Cardiac fibroblast (primary cell): ENCODE measurements at regions not wholly inside any gene's neighbourhood (a gene's known extent, or its start where the extent isn't known, plus 50 kb on each side); places are given as distances from the start of the nearest gene placed in this dataset.

Experiments used
- DNase-seq, 2 donors: peaks; one replicate each; pipeline versions ENCODE4 v3.0.0 to v3.0.0-alpha.2; 2010; ENCODE audit warnings: low read depth in 2 of 2
- H3K4me3 ChIP-seq, 2 donors: replicated peaks in 1 of 2; 1 replicate in 1 of 2; 2 replicates in 1 of 2; pipeline ENCODE4 v1.5.1; 2011; ENCODE audit warnings: low read depth in 2 of 2, low read length in 2 of 2, mild to moderate bottlenecking in 2 of 2, moderate library complexity in 1 of 2
- TF ChIP-seq, protein P1 (sequence below): IDR thresholded peaks from one replicate; pipeline ENCODE4 v1.5.1; 2011; ENCODE audit warnings: low read depth, mild to moderate bottlenecking, low read length, inconsistent platforms

DNA sequence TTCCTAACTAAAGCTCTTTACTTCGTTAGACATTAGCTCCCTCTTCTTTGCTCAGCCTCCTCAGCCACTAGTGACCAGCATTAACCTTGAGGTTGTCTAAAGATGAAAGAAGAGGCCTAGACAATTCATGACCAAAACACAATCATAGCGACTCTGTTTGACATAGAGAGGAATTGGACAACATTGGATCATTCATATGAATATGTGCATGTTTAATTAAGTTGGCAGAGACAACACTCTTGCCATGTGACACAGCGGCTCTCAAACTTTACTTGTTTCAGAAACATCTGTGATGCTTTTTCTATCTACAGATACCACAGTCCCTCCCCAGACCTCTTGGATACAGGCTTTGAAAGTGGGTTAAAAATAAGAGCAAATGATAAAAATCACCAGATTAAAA, 81.7 kb downstream of the LINC00237 start:
- no peak overlapping the region for H3K4me3 ChIP-seq
- TF ChIP-seq, protein P1, sequence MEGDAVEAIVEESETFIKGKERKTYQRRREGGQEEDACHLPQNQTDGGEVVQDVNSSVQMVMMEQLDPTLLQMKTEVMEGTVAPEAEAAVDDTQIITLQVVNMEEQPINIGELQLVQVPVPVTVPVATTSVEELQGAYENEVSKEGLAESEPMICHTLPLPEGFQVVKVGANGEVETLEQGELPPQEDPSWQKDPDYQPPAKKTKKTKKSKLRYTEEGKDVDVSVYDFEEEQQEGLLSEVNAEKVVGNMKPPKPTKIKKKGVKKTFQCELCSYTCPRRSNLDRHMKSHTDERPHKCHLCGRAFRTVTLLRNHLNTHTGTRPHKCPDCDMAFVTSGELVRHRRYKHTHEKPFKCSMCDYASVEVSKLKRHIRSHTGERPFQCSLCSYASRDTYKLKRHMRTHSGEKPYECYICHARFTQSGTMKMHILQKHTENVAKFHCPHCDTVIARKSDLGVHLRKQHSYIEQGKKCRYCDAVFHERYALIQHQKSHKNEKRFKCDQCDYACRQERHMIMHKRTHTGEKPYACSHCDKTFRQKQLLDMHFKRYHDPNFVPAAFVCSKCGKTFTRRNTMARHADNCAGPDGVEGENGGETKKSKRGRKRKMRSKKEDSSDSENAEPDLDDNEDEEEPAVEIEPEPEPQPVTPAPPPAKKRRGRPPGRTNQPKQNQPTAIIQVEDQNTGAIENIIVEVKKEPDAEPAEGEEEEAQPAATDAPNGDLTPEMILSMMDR = no peak
- DNase-seq = no peak

GRCh38 chr20:21022925-21023324, 83.2 kb downstream of the LINC00237 start:
- no peak for DNase-seq
- H3K4me3 ChIP-seq = no peak overlapping the region
- TF ChIP-seq, protein P1 = no peak

DNA sequence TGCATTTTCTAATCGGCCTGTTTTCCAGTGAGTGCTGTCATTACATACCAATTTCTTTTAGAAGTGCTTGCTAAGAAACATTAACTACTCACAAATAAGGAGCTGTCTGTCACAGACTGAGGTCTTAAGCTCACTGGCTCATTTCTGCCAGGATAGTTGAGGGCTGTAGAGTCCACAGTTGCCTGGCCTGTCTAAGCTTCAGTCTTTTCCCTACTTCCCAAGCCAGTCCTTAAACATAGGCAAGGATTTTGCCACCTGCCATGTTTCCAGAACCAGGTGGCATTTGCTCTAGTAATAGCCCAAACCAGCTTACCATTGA, 84.7 kb downstream of the LINC00237 start:
- TF ChIP-seq, protein P1 = no peak
- H3K4me3 ChIP-seq = no peak overlapping the region
- DNase-seq = no peak

DNA sequence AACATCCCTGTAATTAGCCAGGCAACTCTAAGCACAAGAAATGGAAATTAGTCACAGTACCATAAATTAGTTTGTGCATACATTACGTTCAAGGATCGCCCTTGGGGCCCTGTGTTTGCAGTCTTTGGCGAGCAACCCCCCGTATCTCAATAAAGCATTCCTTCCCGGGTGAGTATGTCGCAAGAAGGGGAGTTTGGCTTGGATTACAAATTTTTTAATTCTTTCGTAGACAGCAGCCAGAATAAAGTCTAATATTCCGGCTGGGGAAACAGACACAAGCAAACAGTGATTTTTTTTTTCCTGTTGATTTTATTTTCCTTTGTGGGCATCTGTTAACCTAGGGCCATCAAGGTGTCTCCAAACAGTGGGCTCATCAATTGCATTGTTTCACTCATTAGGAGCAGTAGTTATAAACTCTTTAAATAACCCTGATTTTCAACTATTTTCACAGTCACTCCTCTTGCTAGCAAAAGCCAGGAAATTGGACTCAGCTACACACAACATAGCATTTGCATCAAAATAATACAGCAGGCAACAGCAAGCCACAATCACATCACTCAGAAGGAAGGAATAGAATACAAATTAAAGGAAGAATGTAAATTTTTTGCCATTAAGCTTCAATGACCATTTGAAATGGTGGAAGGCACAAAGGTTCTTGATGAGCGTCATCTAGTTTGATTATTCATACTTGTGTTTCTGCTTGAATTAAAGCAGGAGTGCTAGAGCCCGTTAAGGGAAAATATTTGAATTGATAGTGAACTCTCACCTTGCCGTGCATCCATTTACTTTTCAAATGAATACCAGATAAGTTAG, 85.3 kb downstream of the LINC00237 start:
- TF ChIP-seq, protein P1 = no peak
- H3K4me3 ChIP-seq = no peak overlapping the region
- DNase-seq = peak in 1 of 2 donors; percentile 33

DNA sequence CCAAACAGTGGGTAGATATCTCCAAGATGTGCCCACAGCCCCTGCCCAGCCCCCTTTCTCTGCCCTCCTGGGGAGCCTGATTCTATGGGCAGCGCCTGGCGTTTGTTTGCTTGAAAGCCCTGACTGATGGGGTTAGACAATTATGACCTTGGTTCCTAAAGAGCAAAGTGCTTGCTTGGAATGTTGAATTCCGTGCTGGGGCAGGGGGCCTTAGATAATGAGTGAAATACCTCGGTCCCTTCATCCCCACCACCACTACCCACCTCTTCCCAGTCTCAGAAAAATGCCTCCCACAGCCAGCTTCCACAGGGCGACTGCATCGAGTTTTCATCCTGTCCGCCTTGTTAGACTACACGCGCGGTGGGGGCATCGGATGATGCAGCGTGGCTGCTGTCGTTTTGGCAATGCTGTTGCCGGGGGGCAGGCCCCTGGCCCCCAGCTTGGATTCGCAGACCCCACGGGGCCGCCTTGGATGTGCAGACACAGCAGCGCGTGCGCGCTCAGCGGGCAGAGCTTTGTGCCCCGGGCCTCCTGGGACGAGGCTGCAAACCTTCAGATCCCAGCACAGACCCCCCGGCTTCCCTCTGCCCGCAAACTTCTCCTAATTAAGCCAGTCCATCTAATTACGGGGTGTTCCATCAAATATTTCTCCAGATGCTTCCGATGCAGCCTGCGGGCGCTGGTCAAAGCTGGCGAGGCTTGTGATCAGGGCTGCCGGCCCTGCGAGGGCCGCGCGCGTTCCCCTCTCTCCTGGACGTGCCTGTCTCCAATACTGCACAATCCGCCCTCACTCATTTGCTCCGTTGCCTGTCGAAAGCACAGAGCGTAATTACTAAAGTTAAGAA, 86.1 kb downstream of the LINC00237 start:
- DNase-seq = no peak
- H3K4me3 ChIP-seq = no peak overlapping the region

GRCh38 chr20:21019468-21019813, 86.7 kb downstream of the LINC00237 start:
- DNase-seq = no peak
- no peak overlapping the region for H3K4me3 ChIP-seq
- TF ChIP-seq, protein P1 = no peak

More for the DNA sequence above, 86.1 kb downstream of the LINC00237 start:
- TF ChIP-seq, protein P1 = no peak
